ENCODE measurements at regions not wholly inside any gene's neighbourhood (a gene's known extent, or its start where the extent isn't known, plus 50 kb on each side); places are given as distances from the start of the nearest gene placed in this dataset.

- H3K79me2 ChIP-seq (ENCODE audit: insufficient read depth, low read length), result no peaks in the 10 kb centered on the region
- H3K9ac ChIP-seq (ENCODE audit: low read length), result no peak overlapping the region
- no peaks in the 10 kb centered on the region for H3K27me3 ChIP-seq (ENCODE audit: insufficient read depth, low read length)
- no peaks in the 10 kb centered on the region for H3K4me1 ChIP-seq (ENCODE audit: insufficient read depth, low read length, severe bottlenecking)
- H3K4me2 ChIP-seq (ENCODE audit: low read length), result no peak overlapping the region
- H3K36me3 ChIP-seq (ENCODE audit: insufficient read depth, low read length), result no peaks in the 10 kb centered on the region
- H3K4me3 ChIP-seq (ENCODE audit: low read depth, low read length, poor library complexity, severe bottlenecking), result no peak overlapping the region
- H2AFZ ChIP-seq (ENCODE audit: low read length), result no peak overlapping the region
- H3K9me3 ChIP-seq (ENCODE audit: low read length), result no peaks in the 10 kb centered on the region
- H3K27ac ChIP-seq (ENCODE audit: low read depth, low read length, poor library complexity, severe bottlenecking), result no peak overlapping the region
- H3F3A ChIP-seq (ENCODE audit: insufficient read depth, low read length), result no peaks in the 10 kb centered on the region
- no peaks in the 10 kb centered on the region for H4K20me1 ChIP-seq (ENCODE audit: insufficient read depth, low read length)
- TF ChIP-seq CTCF (IDR thresholded peaks at IDR 0.05; ENCODE audit: low read length), result no peak
- no peak for TF ChIP-seq EZH2 (IDR thresholded peaks at IDR 0.05; ENCODE audit: borderline replicate concordance, low read length)
- H3K9me2 ChIP-seq (ENCODE audit: low read depth, low read length), result no peaks in the 10 kb centered on the region
Observed at GRCh38 chr5:53326424-53327153, 153.8 kb upstream of the FST start.

- Histone ChIP-seq H3K4me2 (ENCODE audit: low read length) (no peak overlapping the region), H3K36me3 (ENCODE audit: insufficient read depth, low read length) (no peaks in the 10 kb centered on the region), H3K27ac (ENCODE audit: low read depth, low read length, poor library complexity, severe bottlenecking) (no peak overlapping the region), H3K27me3 (ENCODE audit: insufficient read depth, low read length) (no peaks in the 10 kb centered on the region), H3K9ac (ENCODE audit: low read length) (no peak overlapping the region), H2AFZ (ENCODE audit: low read length) (no peak overlapping the region), H3K4me1 (ENCODE audit: insufficient read depth, low read length, severe bottlenecking) (no peaks in the 10 kb centered on the region), H3K9me3 (ENCODE audit: low read length) (no peaks in the 10 kb centered on the region), H3K79me2 (ENCODE audit: insufficient read depth, low read length) (no peaks in the 10 kb centered on the region), H3K9me2 (ENCODE audit: low read depth, low read length) (no peaks in the 10 kb centered on the region), H4K20me1 (ENCODE audit: insufficient read depth, low read length) (no peaks in the 10 kb centered on the region), H3F3A (ENCODE audit: insufficient read depth, low read length) (no peaks in the 10 kb centered on the region), H3K4me3 (ENCODE audit: low read depth, low read length, poor library complexity, severe bottlenecking) (no peak overlapping the region)
- TF ChIP-seq CTCF (IDR thresholded peaks at IDR 0.05; ENCODE audit: low read length), result no peak
- no peak for TF ChIP-seq EZH2 (IDR thresholded peaks at IDR 0.05; ENCODE audit: borderline replicate concordance, low read length)
Observed at GRCh38 chr5:53327811-53328334, 152.6 kb upstream of the FST start.

- Histone ChIP-seq H3K36me3 (ENCODE audit: insufficient read depth, low read length) (no peaks in the 10 kb centered on the region), H3K27ac (ENCODE audit: low read depth, low read length, poor library complexity, severe bottlenecking) (no peak overlapping the region), H3K79me2 (ENCODE audit: insufficient read depth, low read length) (no peaks in the 10 kb centered on the region), H4K20me1 (ENCODE audit: insufficient read depth, low read length) (no peaks in the 10 kb centered on the region), H3K27me3 (ENCODE audit: insufficient read depth, low read length) (no peaks in the 10 kb centered on the region), H3K9me2 (ENCODE audit: low read depth, low read length) (no peaks in the 10 kb centered on the region), H3K4me2 (ENCODE audit: low read length) (no peak overlapping the region), H3F3A (ENCODE audit: insufficient read depth, low read length) (no peaks in the 10 kb centered on the region), H3K9me3 (ENCODE audit: low read length) (no peaks in the 10 kb centered on the region), H2AFZ (ENCODE audit: low read length) (no peak overlapping the region), H3K4me3 (ENCODE audit: low read depth, low read length, poor library complexity, severe bottlenecking) (no peak overlapping the region), H3K9ac (ENCODE audit: low read length) (no peak overlapping the region), H3K4me1 (ENCODE audit: insufficient read depth, low read length, severe bottlenecking) (no peaks in the 10 kb centered on the region)
- TF ChIP-seq EZH2 (IDR thresholded peaks at IDR 0.05; ENCODE audit: borderline replicate concordance, low read length) (no peak), CTCF (IDR thresholded peaks at IDR 0.05; ENCODE audit: low read length) (no peak)
Observed at GRCh38 chr5:53330491-53330890, 149.9 kb upstream of the FST start.
